Trophoblast cell (in vitro differentiated cells and primary cell): ENCODE measurements at regions not wholly inside any gene's neighbourhood (a gene's known extent, or its start where the extent isn't known, plus 50 kb on each side); places are given as distances from the start of the nearest gene placed in this dataset.

ENCODE experiments used
- DNase-seq, 2 donors: peaks; one replicate each; pipeline ENCODE4 v3.0.0-alpha.2; 2016
- H2AFZ ChIP-seq: 2 replicates; pipeline ENCODE4 v1.6.1; 2013; ENCODE audit warnings: low read length, moderate library complexity, mild to moderate bottlenecking; ENCODE audit not compliant: insufficient read depth, poor library complexity
- H2AK5ac ChIP-seq: 2 replicates; pipeline ENCODE4 v1.6.1; 2013; ENCODE audit warnings: mild to moderate bottlenecking, low read length
- H2BK120ac ChIP-seq: 2 replicates; pipeline ENCODE4 v1.6.1; 2013; ENCODE audit warnings: low read length, mild to moderate bottlenecking, moderate library complexity; ENCODE audit not compliant: insufficient read depth, poor library complexity
- H2BK12ac ChIP-seq: 2 replicates; pipeline ENCODE4 v1.6.1; 2013; ENCODE audit warnings: mild to moderate bottlenecking, low read length, moderate library complexity
- H2BK5ac ChIP-seq: 2 replicates; pipeline ENCODE4 v1.6.1; 2013; ENCODE audit warnings: low read length, low read depth, moderate library complexity, mild to moderate bottlenecking; ENCODE audit not compliant: poor library complexity
- H3K14ac ChIP-seq: 2 replicates; pipeline ENCODE4 v1.6.1; 2013; ENCODE audit warnings: mild to moderate bottlenecking, low read length
- H3K18ac ChIP-seq: 2 replicates; pipeline ENCODE4 v1.6.1; 2013; ENCODE audit warnings: mild to moderate bottlenecking, low read length
- H3K23ac ChIP-seq: 2 replicates; pipeline ENCODE4 v1.6.1; 2013; ENCODE audit warnings: low read length
- H3K27ac ChIP-seq: 2 replicates; pipeline ENCODE4 v1.5.1; 2013; ENCODE audit warnings: low read depth, mild to moderate bottlenecking, inconsistent platforms, low read length, moderate library complexity
- H3K27me3 ChIP-seq: 2 replicates; pipeline ENCODE4 v1.6.1; 2013; ENCODE audit warnings: inconsistent platforms, mild to moderate bottlenecking, low read length, moderate library complexity; ENCODE audit not compliant: insufficient read depth
- H3K36me3 ChIP-seq, 2 experiments: 1 replicate in 1 of 2; 2 replicates in 1 of 2; pipeline ENCODE4 v1.6.1; 2013; ENCODE audit warnings: low read length in 2 of 2, mild to moderate bottlenecking in 2 of 2, moderate library complexity in 1 of 2; ENCODE audit not compliant: insufficient read depth in 2 of 2, control insufficient read depth in 1 of 2
- H3K4ac ChIP-seq: 2 replicates; pipeline ENCODE4 v1.6.1; 2013; ENCODE audit warnings: low read depth, mild to moderate bottlenecking, low read length, moderate library complexity
- H3K4me1 ChIP-seq, 2 experiments: 1 replicate in 1 of 2; 2 replicates in 1 of 2; pipeline ENCODE4 v1.6.1; 2013; ENCODE audit warnings: low read length in 2 of 2, mild to moderate bottlenecking in 2 of 2, moderate library complexity in 1 of 2; ENCODE audit not compliant: insufficient read depth in 2 of 2, control insufficient read depth in 1 of 2
- H3K4me2 ChIP-seq: 2 replicates; pipeline ENCODE4 v1.6.1; 2013; ENCODE audit warnings: inconsistent platforms, mild to moderate bottlenecking, low read length, moderate library complexity
- H3K4me3 ChIP-seq: 2 replicates; pipeline ENCODE4 v1.5.1; 2013; ENCODE audit warnings: mild to moderate bottlenecking, low read depth, low read length, inconsistent platforms
- H3K79me1 ChIP-seq: one replicate; pipeline ENCODE4 v1.6.1; 2013; ENCODE audit warnings: low read length
- H3K79me2 ChIP-seq: 2 replicates; pipeline ENCODE4 v1.6.1; 2013; ENCODE audit warnings: low read length, mild to moderate bottlenecking; ENCODE audit not compliant: control insufficient read depth, insufficient read depth, poor library complexity
- H3K9ac ChIP-seq: 2 replicates; pipeline ENCODE4 v1.6.1; 2013; ENCODE audit warnings: mild to moderate bottlenecking, low read length
- H3K9me3 ChIP-seq: 2 replicates; pipeline ENCODE4 v1.6.1; 2013; ENCODE audit warnings: low read depth, mild to moderate bottlenecking, control low read depth, inconsistent platforms, low read length; ENCODE audit not compliant: insufficient read depth
- H4K12ac ChIP-seq: 2 replicates; pipeline ENCODE4 v1.6.1; 2013; ENCODE audit warnings: low read depth, mild to moderate bottlenecking, low read length, moderate library complexity
- H4K8ac ChIP-seq: 2 replicates; pipeline ENCODE4 v1.6.1; 2013; ENCODE audit warnings: low read depth, mild to moderate bottlenecking, low read length, moderate library complexity
- H4K91ac ChIP-seq: one replicate; pipeline ENCODE4 v1.6.1; 2013; ENCODE audit warnings: low read depth, mild to moderate bottlenecking, low read length, moderate library complexity
- WGBS: extraction: QIAGEN DNeasy Blood & Tissue Kit; methylation state at CpG from one replicate; pipeline ENCODE4 v1.1.7; 2013; ENCODE audit warnings: missing lambda C conversion rate; ENCODE audit not compliant: insufficient read length, insufficient coverage; ENCODE audit errors: extremely low coverage; 5-methylcytosine and 5-hydroxymethylcytosine counted together

DNA sequence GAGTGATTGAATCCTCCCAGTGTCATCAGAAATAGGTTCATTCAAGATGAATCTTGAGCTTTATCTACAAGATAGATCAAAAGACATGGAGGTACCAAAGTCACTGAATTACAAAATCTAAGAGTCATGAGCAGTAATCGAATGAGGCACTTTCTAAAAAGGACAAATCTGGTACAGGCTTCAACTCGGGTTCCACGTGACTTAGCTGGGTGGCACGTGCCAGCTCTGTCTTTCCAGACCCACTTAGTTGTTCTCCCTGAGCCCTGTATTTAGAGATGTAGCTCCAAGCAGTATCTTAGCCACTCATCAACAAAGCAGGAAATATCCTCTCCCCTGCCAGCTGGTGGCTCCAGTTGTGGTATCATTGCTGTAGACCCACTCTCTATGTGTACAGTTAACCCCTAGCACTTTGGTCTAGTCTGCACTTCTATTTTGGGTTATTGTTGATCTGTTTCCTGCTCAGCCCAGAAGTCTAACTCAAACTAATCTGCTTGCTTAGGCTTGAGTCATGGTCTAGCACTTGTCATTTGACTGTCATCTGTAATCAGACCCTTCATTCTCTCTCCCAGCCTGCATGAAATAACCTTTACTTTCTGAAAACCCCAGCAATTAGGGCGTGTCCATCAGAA lies 528.7 kb downstream of the ETS1 start:
- no peak overlapping the region for H3K18ac ChIP-seq
- WGBS: no CpG with 5 or more reads among the region's 5 CpGs

DNA sequence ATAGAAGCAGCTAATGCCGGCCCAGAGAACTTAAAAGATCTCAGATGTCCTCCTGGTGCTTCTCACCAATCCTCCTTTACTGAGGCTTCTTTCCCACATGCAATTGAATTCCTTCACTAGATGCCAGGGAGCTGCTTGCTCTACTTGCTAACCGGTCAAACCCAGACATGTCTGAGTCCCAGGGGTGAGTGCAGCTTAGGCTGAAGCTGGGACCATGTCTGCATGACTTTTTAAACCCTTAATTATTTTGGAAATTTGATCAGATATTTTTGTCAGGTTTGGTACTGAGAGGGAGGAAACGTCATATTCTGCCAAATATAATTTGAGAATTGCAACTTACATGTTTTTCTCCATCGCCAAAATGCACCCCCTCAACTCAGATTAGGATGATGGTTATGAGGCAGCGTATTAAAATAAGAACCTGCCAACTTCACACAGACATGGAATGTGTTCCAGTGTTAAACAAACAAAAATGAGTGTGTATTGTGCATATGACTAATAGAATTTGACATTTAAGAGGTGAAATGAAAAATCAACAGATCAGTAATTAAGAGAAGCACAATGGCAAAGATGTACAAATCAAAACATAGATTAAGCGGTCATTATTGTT lies 529.5 kb downstream of the ETS1 start:
- no peak overlapping the region for H3K14ac ChIP-seq
- H3K36me3 ChIP-seq: no peaks in the 10 kb centered on the region
- no peak overlapping the region for H3K4ac ChIP-seq
- H2AK5ac ChIP-seq: no peak overlapping the region
- H2BK12ac ChIP-seq: no peak overlapping the region
- peak overlapping the region; percentile 27 for H2BK120ac ChIP-seq
- H3K23ac ChIP-seq: no peak overlapping the region
- H2AFZ ChIP-seq: no peak overlapping the region
- no peak for DNase-seq
- H4K12ac ChIP-seq: no peak overlapping the region
- H3K9me3 ChIP-seq: no peaks in the 10 kb centered on the region
- no peaks in the 10 kb centered on the region for H3K27me3 ChIP-seq
- H3K4me3 ChIP-seq: no peak overlapping the region
- no peak overlapping the region for H3K9ac ChIP-seq
- H4K91ac ChIP-seq: peak overlapping the region; percentile 28
- no peak overlapping the region for H2BK5ac ChIP-seq
- no peak overlapping the region for H3K18ac ChIP-seq
- peaks cover 2 to 6% of the 10 kb centered on the region in 2 experiments for H3K4me1 ChIP-seq
- no peak overlapping the region for H4K8ac ChIP-seq
- WGBS: no CpG with 5 or more reads among the region's 6 CpGs
- no peak overlapping the region for H3K27ac ChIP-seq
- H3K4me2 ChIP-seq: no peak overlapping the region
- no peaks in the 10 kb centered on the region for H3K79me2 ChIP-seq
- peaks cover 10% of the 10 kb centered on the region for H3K79me1 ChIP-seq

More for the DNA sequence above, 528.7 kb downstream of the ETS1 start:
- Histone ChIP-seq H2BK120ac (no peak overlapping the region), H4K8ac (no peak overlapping the region), H3K23ac (no peak overlapping the region), H3K9ac (no peak overlapping the region), H4K12ac (no peak overlapping the region), H4K91ac (no peak overlapping the region), H3K27me3 (no peaks in the 10 kb centered on the region), H3K4me3 (no peak overlapping the region), H3K4me1 (peaks cover 2 to 6% of the 10 kb centered on the region in 2 experiments), H3K4me2 (no peak overlapping the region), H3K4ac (no peak overlapping the region), H2BK5ac (no peak overlapping the region), H2AFZ (no peak overlapping the region), H3K14ac (no peak overlapping the region), H3K79me1 (peaks cover 7% of the 10 kb centered on the region), H2AK5ac (no peak overlapping the region), H2BK12ac (peak overlapping the region; percentile 32), H3K79me2 (no peaks in the 10 kb centered on the region), H3K36me3 (no peaks in the 10 kb centered on the region), H3K27ac (no peak overlapping the region), H3K9me3 (no peaks in the 10 kb centered on the region)
- no peak for DNase-seq

DNA sequence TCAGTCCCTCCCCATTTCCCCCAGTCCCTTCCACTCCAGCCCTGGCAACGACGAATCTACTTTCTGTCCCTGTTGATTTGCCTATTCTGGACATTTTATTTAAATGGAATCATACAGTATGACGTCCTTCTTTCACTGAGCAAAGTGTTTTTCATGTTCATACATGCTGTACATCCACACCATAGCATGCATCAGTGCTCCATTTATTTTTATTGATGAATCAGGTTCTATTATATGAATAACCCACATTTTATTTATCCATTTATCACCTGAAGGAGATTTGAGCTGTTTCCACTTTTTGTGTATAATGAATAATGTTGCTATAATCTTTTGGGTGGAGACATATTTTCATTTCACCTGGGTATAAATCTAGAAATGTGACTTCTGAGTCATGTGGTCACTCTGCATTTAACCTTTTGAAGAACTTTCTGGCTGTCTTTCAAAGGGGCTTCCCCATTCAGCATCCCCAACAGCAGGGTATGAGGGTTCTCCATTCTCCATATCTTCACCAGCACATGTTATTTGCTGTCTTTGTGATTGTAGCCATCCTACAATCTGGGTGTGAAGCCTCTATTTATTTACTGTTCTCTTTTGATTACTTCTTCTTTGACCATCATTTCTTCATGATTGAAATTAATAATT lies 531.7 kb downstream of the ETS1 start:
- Histone ChIP-seq H2BK12ac (peak overlapping the region; percentile 65), H2BK120ac (no peak overlapping the region), H2AK5ac (no peak overlapping the region), H3K27me3 (no peaks in the 10 kb centered on the region), H4K12ac (no peak overlapping the region), H3K36me3 (no peaks in the 10 kb centered on the region), H3K18ac (no peak overlapping the region), H3K4me3 (no peak overlapping the region), H3K79me1 (peaks cover 7% of the 10 kb centered on the region), H4K91ac (peak overlapping the region; percentile 31), H2AFZ (no peak overlapping the region), H3K14ac (no peak overlapping the region), H3K23ac (no peak overlapping the region), H3K9ac (no peak overlapping the region), H2BK5ac (no peak overlapping the region), H3K79me2 (no peaks in the 10 kb centered on the region), H3K4me2 (no peak overlapping the region), H3K4me1 (peaks cover under 1 to 3% of the 10 kb centered on the region in 2 experiments), H3K27ac (no peak overlapping the region), H3K4ac (no peak overlapping the region), H3K9me3 (no peaks in the 10 kb centered on the region), H4K8ac (no peak overlapping the region)
- WGBS: no CpG with 5 or more reads among the region's 3 CpGs
- DNase-seq: no peak

DNA sequence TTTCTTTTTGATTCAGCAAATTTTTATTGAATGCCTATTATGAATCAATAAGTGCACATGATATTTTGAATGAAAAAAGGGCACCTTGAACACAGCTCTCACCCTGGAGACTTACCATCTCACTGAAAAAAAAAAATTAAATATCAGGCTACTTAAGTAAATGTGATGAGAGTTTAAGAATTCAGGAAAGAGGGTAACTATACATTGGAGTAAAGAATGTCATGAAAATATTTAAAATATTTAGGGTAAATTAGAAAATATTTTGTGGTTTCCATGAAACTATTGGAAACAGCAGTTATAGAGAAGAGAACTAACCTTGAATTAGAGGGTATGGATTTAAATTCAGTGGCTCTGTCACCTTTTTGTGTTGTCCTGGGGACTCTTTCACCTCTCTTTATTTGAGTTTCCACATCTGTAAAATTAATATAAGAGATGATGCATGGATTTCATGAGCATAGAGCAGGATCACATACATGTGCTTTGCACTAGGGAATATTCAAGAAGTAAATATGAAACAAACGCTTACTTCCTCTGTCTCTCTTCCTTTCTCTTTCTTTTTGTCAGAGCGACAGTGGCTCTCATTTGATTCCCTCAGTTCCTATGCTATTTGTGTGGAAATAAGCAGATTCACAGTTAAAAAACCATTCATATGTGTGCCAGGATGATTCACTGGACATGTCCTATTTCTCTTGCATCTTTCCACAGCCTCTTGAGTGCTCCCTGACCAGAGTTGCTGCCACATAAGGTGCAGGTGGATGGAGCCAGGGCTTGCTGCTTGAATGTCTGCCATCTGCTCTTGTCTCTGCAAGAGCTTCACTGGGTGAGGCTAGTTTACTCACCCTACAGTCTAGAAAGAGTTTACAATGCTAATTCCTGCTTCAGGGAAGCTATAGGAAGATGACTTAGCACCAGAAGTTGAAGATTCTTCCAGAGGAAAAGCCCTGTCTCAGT lies 533.1 kb downstream of the ETS1 start:
- H2AK5ac ChIP-seq: peak overlapping the region; percentile 29
- H3K9me3 ChIP-seq: no peaks in the 10 kb centered on the region
- no peak overlapping the region for H3K18ac ChIP-seq
- no peak overlapping the region for H2AFZ ChIP-seq
- peaks cover 5% of the 10 kb centered on the region for H3K79me1 ChIP-seq
- no peak overlapping the region for H3K23ac ChIP-seq
- H4K91ac ChIP-seq: peak overlapping the region; percentile 45
- DNase-seq: no peak
- H3K4me2 ChIP-seq: no peak overlapping the region
- H3K79me2 ChIP-seq: no peaks in the 10 kb centered on the region
- peak overlapping the region; percentile 15 for H2BK120ac ChIP-seq
- H4K8ac ChIP-seq: no peak overlapping the region
- peak overlapping the region; percentile 67 for H3K9ac ChIP-seq
- no peak overlapping the region for H3K14ac ChIP-seq
- peak overlapping the region; percentile 24 for H2BK12ac ChIP-seq
- no peaks in the 10 kb centered on the region for H3K36me3 ChIP-seq
- H3K4ac ChIP-seq: no peak overlapping the region
- H2BK5ac ChIP-seq: no peak overlapping the region
- peaks cover 0 to 2% of the 10 kb centered on the region in 2 experiments for H3K4me1 ChIP-seq
- H3K4me3 ChIP-seq: peak overlapping the region; percentile 58
- no peak overlapping the region for H4K12ac ChIP-seq
- H3K27me3 ChIP-seq: no peaks in the 10 kb centered on the region
- H3K27ac ChIP-seq: no peak overlapping the region
- no CpG with 5 or more reads among the region's 2 CpGs for WGBS
